HepG2 (cell line): ENCODE measurements at regions not wholly inside any gene's neighbourhood (a gene's known extent, or its start where the extent isn't known, plus 50 kb on each side); places are given as distances from the start of the nearest gene placed in this dataset.

Source experiments
- ATAC-seq: fragments of 200-7000 bp; cut with Tn5 transposase; 3 replicates; pipeline ENCODE4 v1.9.1; 2020; ENCODE audit warnings: mild to moderate bottlenecking, moderate library complexity
- BruUV-seq: library from RNA; stranded (reverse); fragments of 400-500 nt; replicated peaks from 2 replicates; lab custom pipeline; 2021; lab: Mats Ljungman, UMichigan
- CTCF ChIA-PET: fragments of 300-600 bp; formaldehyde crosslinking; extraction: SDS; loops from one replicate; lab custom pipeline; 2021; ENCODE audit warnings: low total read pairs, inconsistent platforms, low intra/inter-chr PET ratio; lab: Yijun Ruan, JAX
- POLR2A ChIA-PET: fragments of 350-600 bp; sonication (Branson Sonifier 250); formaldehyde crosslinking; loops from one replicate; lab custom pipeline; 2020; ENCODE audit warnings: antibody characterized with exemption, inconsistent platforms; lab: Yijun Ruan, JAX
- DNase-seq: peaks from one replicate; pipeline ENCODE4 v3.0.0-alpha.2; 2015; ENCODE audit warnings: low spot score
- FAIRE-seq: peaks from 3 replicates; lab custom pipeline; 2011; peaks lifted over from hg19 to GRCh38; lab: Jason Lieb, UNC
- H2AFZ ChIP-seq: one replicate; pipeline ENCODE4 v1.6.1; 2011; ENCODE audit warnings: low read length, inconsistent platforms
- H3K27ac ChIP-seq: fragments of 300-600 bp; 3 replicates; pipeline ENCODE4 v1.8.0; 2011; ENCODE audit warnings: mixed run types, mild to moderate bottlenecking, mixed read lengths, low read length, inconsistent platforms; ENCODE audit not compliant: insufficient read depth; ENCODE audit errors: extremely low read length
- H3K27me3 ChIP-seq, 2 experiments: fragments of 200-600 bp in 1 of 2; 2 replicates in 1 of 2; 3 replicates in 1 of 2; pipeline versions ENCODE4 v1.6.0 to v1.8.0; 2011; ENCODE audit warnings: low read length in 2 of 2, mild to moderate bottlenecking in 2 of 2, moderate library complexity in 2 of 2, inconsistent platforms in 1 of 2; ENCODE audit not compliant: insufficient read depth in 2 of 2, control insufficient read depth in 1 of 2
- H3K36me3 ChIP-seq, 2 experiments: fragments of 200-600 bp in 1 of 2; replicated peaks in 1 of 2; 2 replicates in 1 of 2; 3 replicates in 1 of 2; pipeline versions ENCODE4 v1.5.1 to v1.8.0; 2011; ENCODE audit warnings: low read length in 2 of 2, inconsistent platforms in 1 of 2; ENCODE audit not compliant: insufficient read depth in 2 of 2, control insufficient read depth in 1 of 2
- H3K4me1 ChIP-seq: 2 replicates; pipeline ENCODE4 v1.5.1; 2012; ENCODE audit warnings: low read length, inconsistent platforms; ENCODE audit not compliant: insufficient read depth
- H3K4me2 ChIP-seq: 2 replicates; pipeline ENCODE4 v1.6.0; 2011; ENCODE audit warnings: low read depth, low read length, inconsistent platforms
- H3K4me3 ChIP-seq, 3 experiments: fragments of 200-600 bp in 1 of 3; sonication (generic), shearing (Covaris generic) in 1 of 3; replicated peaks in 1 of 3; 2 replicates each; pipeline ENCODE4 v1.5.1; 2011 to 2016; ENCODE audit warnings: low read length in 3 of 3, inconsistent platforms in 2 of 3, low read depth in 2 of 3, mild to moderate bottlenecking in 2 of 3, control low read depth in 1 of 3, mixed read lengths in 1 of 3; ENCODE audit not compliant: insufficient read depth in 1 of 3
- H3K79me2 ChIP-seq: one replicate; pipeline ENCODE4 v1.6.1; 2011; ENCODE audit warnings: low read length, inconsistent platforms; ENCODE audit not compliant: insufficient read depth
- H3K9ac ChIP-seq: 2 replicates; pipeline ENCODE4 v1.6.0; 2011; ENCODE audit warnings: mild to moderate bottlenecking, low read depth, low read length, inconsistent platforms; ENCODE audit not compliant: insufficient read depth
- H3K9me3 ChIP-seq: 2 replicates; pipeline ENCODE4 v1.5.1; 2012; ENCODE audit warnings: mild to moderate bottlenecking, low read length
- H4K20me1 ChIP-seq: 2 replicates; pipeline ENCODE4 v1.6.0; 2011; ENCODE audit warnings: inconsistent platforms, mild to moderate bottlenecking, low read length, moderate library complexity; ENCODE audit not compliant: insufficient read depth
- NFAT5 ChIP-seq: sonication (generic); formaldehyde crosslinking; IDR thresholded peaks from 2 replicates; pipeline ENCODE4 v1.4.0; 2020; ENCODE audit warnings: missing genetic modification reagents
- NRL ChIP-seq: sonication (generic); formaldehyde crosslinking; IDR thresholded peaks from 2 replicates; pipeline ENCODE4 v1.5.0; 2020; ENCODE audit warnings: missing genetic modification reagents, mild to moderate bottlenecking, moderate library complexity, borderline replicate concordance
- PAXIP1 ChIP-seq: sonication (generic); formaldehyde crosslinking; conservative IDR thresholded peaks from 2 replicates; pipeline ENCODE4 v1.4.0; 2020; ENCODE audit warnings: mild to moderate bottlenecking, missing genetic modification reagents, moderate library complexity
- WGBS: methylation state at CpG from one replicate; pipeline ENCODE4 v1.1.6; 2017; ENCODE audit warnings: low lambda C conversion rate; 5-methylcytosine and 5-hydroxymethylcytosine counted together
- in situ Hi-C: cut with HindIII; loops from 2 replicates; pipeline ENCODE4 v1.10.0; 2017; ENCODE audit warnings: low pct_unique_long_range_greater_than_20kb; ENCODE audit not compliant: extremely low pct_ligation_motif_present
- intact Hi-C: fragments of 100-400 bp; cut with micrococcal nuclease; formaldehyde crosslinking; loops from one replicate; pipeline ENCODE4 v1.10.0; 2022; ENCODE audit not compliant: unreplicated experiment
- TF ChIP-seq, protein P1 (sequence below): sonication (generic); formaldehyde crosslinking; IDR thresholded peaks from 2 replicates; pipeline ENCODE4 v1.9.0; 2022; ENCODE audit warnings: low read depth, missing genetic modification reagents

DNA sequence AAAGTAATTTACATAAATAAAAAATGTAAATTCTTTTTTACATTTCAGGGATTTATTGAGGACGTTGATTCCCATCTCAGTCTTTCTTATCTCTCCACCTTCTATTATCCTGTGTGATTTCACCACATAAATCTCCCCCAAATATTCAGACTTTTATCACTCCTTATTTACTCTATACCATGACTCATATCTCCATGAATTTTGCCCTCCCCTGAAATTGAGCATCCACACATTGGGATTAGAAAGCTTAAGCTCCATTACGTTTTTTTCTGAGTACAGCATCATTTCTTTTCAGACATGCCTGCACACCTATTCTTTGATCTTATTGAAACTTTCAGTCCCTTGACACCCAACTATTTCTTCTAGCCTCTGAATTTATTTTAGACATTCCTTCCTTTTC, 111.2 kb downstream of the IFI44 start:
- no peaks in the 10 kb centered on the region for H3K79me2 ChIP-seq
- peaks cover 58% of the 10 kb centered on the region for H3K9me3 ChIP-seq
- intact Hi-C loops (no loop called here), in situ Hi-C loops (no loop called here)
- 1% methylated on average over 2 of the region's 2 CpGs for WGBS
- FAIRE-seq (no peak), ATAC-seq (no peak), DNase-seq (no peak)
- no peaks in the 10 kb centered on the region for H4K20me1 ChIP-seq
- no peak overlapping the region for H2AFZ ChIP-seq
- no peaks in the 10 kb centered on the region for H3K4me1 ChIP-seq
- no TSS peak for BruUV-seq
- POLR2A ChIA-PET, result no interaction called here
- no peak for TF ChIP-seq PAXIP1 (CRISPR knock-in tag)
- TF ChIP-seq NFAT5, result no peak
- no peak for TF ChIP-seq NRL (CRISPR knock-in tag)
- TF ChIP-seq, protein P1, sequence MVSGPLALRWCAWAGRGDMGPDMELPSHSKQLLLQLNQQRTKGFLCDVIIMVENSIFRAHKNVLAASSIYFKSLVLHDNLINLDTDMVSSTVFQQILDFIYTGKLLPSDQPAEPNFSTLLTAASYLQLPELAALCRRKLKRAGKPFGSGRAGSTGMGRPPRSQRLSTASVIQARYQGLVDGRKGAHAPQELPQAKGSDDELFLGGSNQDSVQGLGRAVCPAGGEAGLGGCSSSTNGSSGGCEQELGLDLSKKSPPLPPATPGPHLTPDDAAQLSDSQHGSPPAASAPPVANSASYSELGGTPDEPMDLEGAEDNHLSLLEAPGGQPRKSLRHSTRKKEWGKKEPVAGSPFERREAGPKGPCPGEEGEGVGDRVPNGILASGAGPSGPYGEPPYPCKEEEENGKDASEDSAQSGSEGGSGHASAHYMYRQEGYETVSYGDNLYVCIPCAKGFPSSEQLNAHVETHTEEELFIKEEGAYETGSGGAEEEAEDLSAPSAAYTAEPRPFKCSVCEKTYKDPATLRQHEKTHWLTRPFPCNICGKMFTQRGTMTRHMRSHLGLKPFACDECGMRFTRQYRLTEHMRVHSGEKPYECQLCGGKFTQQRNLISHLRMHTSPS, result no peak
- no peaks in the 10 kb centered on the region for H3K27me3 ChIP-seq
- CTCF ChIA-PET, result no interaction called here
- no peak overlapping the region for H3K4me3 ChIP-seq
- no peak overlapping the region for H3K9ac ChIP-seq
- no peak overlapping the region for H3K4me2 ChIP-seq
- H3K27ac ChIP-seq, result no peak overlapping the region
- H3K36me3 ChIP-seq, result no peaks in the 10 kb centered on the region
